HEK293 (cell line): ENCODE measurements at regions not wholly inside any gene's neighbourhood (a gene's known extent, or its start where the extent isn't known, plus 50 kb on each side); places are given as distances from the start of the nearest gene placed in this dataset.

Experiments
- CTCF ChIA-PET: fragments of 350-600 bp; formaldehyde crosslinking; extraction: SDS; loops from one replicate; lab custom pipeline; 2021; ENCODE audit warnings: antibody characterized with exemption; lab: Yijun Ruan, JAX
- POLR2A ChIA-PET: fragments of 300-600 bp; formaldehyde crosslinking; extraction: SDS; loops from one replicate; lab custom pipeline; 2020; ENCODE audit warnings: antibody characterized with exemption, inconsistent platforms; lab: Yijun Ruan, JAX
- H3K27ac ChIP-seq: fragments of 200-500 bp; sonication (Bioruptor generic); 2 replicates; pipeline ENCODE4 v1.5.1; 2014; ENCODE audit warnings: low read depth, low read length, control low read depth, inconsistent platforms; ENCODE audit errors: extremely low read depth
- H3K36me3 ChIP-seq, 2 experiments: fragments of 200-500 bp in 1 of 2; sonication (Bioruptor generic) in 1 of 2; 1 replicate in 1 of 2; 2 replicates in 1 of 2; pipeline ENCODE4 v1.5.1; 2014 to 2017; ENCODE audit warnings: inconsistent platforms in 2 of 2, low read length in 2 of 2; ENCODE audit not compliant: control insufficient read depth in 2 of 2, insufficient read depth in 1 of 2
- H3K4me1 ChIP-seq: fragments of 200-500 bp; sonication (Bioruptor generic); 2 replicates; pipeline ENCODE4 v1.5.1; 2014; ENCODE audit warnings: mild to moderate bottlenecking, low read length, inconsistent platforms; ENCODE audit not compliant: control insufficient read depth, insufficient read depth
- H3K4me3 ChIP-seq: 2 replicates; pipeline ENCODE4 v1.5.1; 2011; ENCODE audit warnings: low read depth, mild to moderate bottlenecking, control low read depth, low read length, moderate library complexity
- H3K9me3 ChIP-seq: fragments of 200-500 bp; sonication (Bioruptor generic); 2 replicates; pipeline ENCODE4 v1.5.1; 2014; ENCODE audit warnings: low read depth, low read length, inconsistent platforms; ENCODE audit not compliant: control insufficient read depth, insufficient read depth
- AEBP2 ChIP-seq: fragments of 450-650 bp; formaldehyde crosslinking; IDR thresholded peaks from 2 replicates; pipeline ENCODE4 v1.5.1; 2016; ENCODE audit warnings: missing biosample characterization, missing genetic modification characterization, borderline replicate concordance
- INSM2 ChIP-seq: fragments of 450-650 bp; formaldehyde crosslinking; IDR thresholded peaks from 2 replicates; pipeline ENCODE4 v1.5.1; 2016; ENCODE audit warnings: missing biosample characterization, missing genetic modification characterization
- KLF16 ChIP-seq: fragments of 450-650 bp; formaldehyde crosslinking; IDR thresholded peaks from 2 replicates; pipeline ENCODE4 v1.5.1; 2017; ENCODE audit warnings: missing biosample characterization, missing genetic modification characterization
- MZF1 ChIP-seq: fragments of 450-650 bp; formaldehyde crosslinking; IDR thresholded peaks from 2 replicates; pipeline ENCODE4 v1.5.1; 2017; ENCODE audit warnings: missing biosample characterization, missing genetic modification characterization, borderline replicate concordance
- PRDM10 ChIP-seq: fragments of 450-650 bp; formaldehyde crosslinking; IDR thresholded peaks from 2 replicates; pipeline ENCODE4 v1.5.1; 2016; ENCODE audit warnings: missing biosample characterization, missing genetic modification characterization
- ZFP69B ChIP-seq: fragments of 450-650 bp; formaldehyde crosslinking; IDR thresholded peaks from 2 replicates; pipeline ENCODE4 v1.5.1; 2016; ENCODE audit warnings: missing biosample characterization, missing genetic modification characterization
- ZNF175 ChIP-seq: fragments of 450-650 bp; formaldehyde crosslinking; IDR thresholded peaks from 2 replicates; pipeline ENCODE4 v1.5.1; 2016; ENCODE audit warnings: missing biosample characterization, missing genetic modification characterization
- ZNF202 ChIP-seq: fragments of 450-650 bp; formaldehyde crosslinking; IDR thresholded peaks from 2 replicates; pipeline ENCODE4 v1.5.1; 2016; ENCODE audit warnings: missing biosample characterization, missing genetic modification characterization, borderline replicate concordance
- ZNF280D ChIP-seq: fragments of 450-650 bp; formaldehyde crosslinking; IDR thresholded peaks from 2 replicates; pipeline ENCODE4 v1.5.1; 2016; ENCODE audit warnings: missing biosample characterization, missing genetic modification characterization
- ZNF302 ChIP-seq: fragments of 450-650 bp; formaldehyde crosslinking; IDR thresholded peaks from 2 replicates; pipeline ENCODE4 v1.5.1; 2016; ENCODE audit warnings: missing biosample characterization, missing genetic modification characterization, low read depth
- ZNF404 ChIP-seq: fragments of 450-650 bp; formaldehyde crosslinking; IDR thresholded peaks from 2 replicates; pipeline ENCODE4 v1.5.1; 2017; ENCODE audit warnings: missing biosample characterization, missing genetic modification characterization
- ZNF416 ChIP-seq: fragments of 450-650 bp; formaldehyde crosslinking; IDR thresholded peaks from 2 replicates; pipeline ENCODE4 v1.5.1; 2016; ENCODE audit warnings: missing biosample characterization, missing genetic modification characterization
- ZNF423 ChIP-seq: fragments of 450-650 bp; formaldehyde crosslinking; IDR thresholded peaks from 2 replicates; pipeline ENCODE4 v1.5.1; 2016; ENCODE audit warnings: missing biosample characterization, missing genetic modification characterization
- ZNF548 ChIP-seq: fragments of 450-650 bp; formaldehyde crosslinking; IDR thresholded peaks from 2 replicates; pipeline ENCODE4 v1.5.1; 2016; ENCODE audit warnings: missing biosample characterization, missing genetic modification characterization
- ZNF549 ChIP-seq: fragments of 450-650 bp; IDR thresholded peaks from 2 replicates; pipeline ENCODE4 v1.5.1; 2018; ENCODE audit warnings: missing biosample characterization, missing genetic modification characterization, mild to moderate bottlenecking, inconsistent platforms, moderate library complexity
- ZNF596 ChIP-seq: fragments of 450-650 bp; IDR thresholded peaks from 2 replicates; pipeline ENCODE4 v1.5.0; 2018; ENCODE audit warnings: missing biosample characterization, mild to moderate bottlenecking, missing genetic modification characterization, moderate library complexity
- ZSCAN18 ChIP-seq: fragments of 450-650 bp; formaldehyde crosslinking; IDR thresholded peaks from 2 replicates; pipeline ENCODE4 v1.5.1; 2016; ENCODE audit warnings: missing biosample characterization, missing genetic modification characterization

- ChIA-PET POLR2A (no interaction called here), CTCF (interaction anchor here (0.7 to 1.6 kb wide), 2 partner anchors 32 to 490 kb away, joined by 3 to 8 read pairs; no protein-coding TSS in a partner anchor)
- H3K27ac ChIP-seq, result no peak overlapping the region
- no peak for TF ChIP-seq ZNF280D (tag by site-specific recombination)
- no peak for TF ChIP-seq ZNF548
- no peak for TF ChIP-seq ZFP69B (tag by site-specific recombination)
- TF ChIP-seq INSM2, result no peak
- TF ChIP-seq MZF1 (tag by site-specific recombination), result no peak
- no peak for TF ChIP-seq ZNF175
- no peak for TF ChIP-seq ZNF596
- H3K36me3 ChIP-seq, result no peaks in the 10 kb centered on the region
- H3K4me3 ChIP-seq, result no peak overlapping the region
- H3K4me1 ChIP-seq, result no peaks in the 10 kb centered on the region
- no peaks in the 10 kb centered on the region for H3K9me3 ChIP-seq
Measured at GRCh38 chr18:993560-993959, 88.9 kb downstream of the ADCYAP1 start.

- POLR2A ChIA-PET, result no interaction called here
- Histone ChIP-seq H3K4me3 (no peak overlapping the region), H3K4me1 (no peaks in the 10 kb centered on the region), H3K9me3 (no peaks in the 10 kb centered on the region), H3K36me3 (no peaks in the 10 kb centered on the region), H3K27ac (no peak overlapping the region)
- CTCF ChIA-PET, result no interaction called here
- no peak for TF ChIP-seq ZNF404 (tag by site-specific recombination)
- TF ChIP-seq ZNF423 (tag by site-specific recombination), result no peak
- no peak for TF ChIP-seq AEBP2
- TF ChIP-seq ZNF416 (tag by site-specific recombination), result no peak
- no peak for TF ChIP-seq PRDM10 (tag by site-specific recombination)
- no peak for TF ChIP-seq ZNF302
- no peak for TF ChIP-seq ZNF549 (tag by site-specific recombination)
- TF ChIP-seq ZSCAN18 (tag by site-specific recombination), result no peak
- TF ChIP-seq KLF16 (tag by site-specific recombination), result no peak
- no peak for TF ChIP-seq ZNF202 (tag by site-specific recombination)
Measured at GRCh38 chr18:995629-996028, 91.0 kb downstream of the ADCYAP1 start.
